HG03565 (cell line): ENCODE measurements at regions not wholly inside any gene's neighbourhood (a gene's known extent, or its start where the extent isn't known, plus 50 kb on each side); places are given as distances from the start of the nearest gene placed in this dataset.
"Not testable (repeated sequence)": the region's sequence is repeated elsewhere in the genome, so short reads cannot be mapped to it uniquely, and the experiment has no call there.

Experiments
- ATAC-seq: cut with Tn5 transposase; IDR thresholded peaks from one replicate; pipeline ENCODE4 v1.9.1; 2021; ENCODE audit warnings: mild to moderate bottlenecking, moderate library complexity; ENCODE audit not compliant: unreplicated experiment

GRCh38 chr4:106603471-106603870 lies 234.9 kb upstream of the GIMD1 start:
- ATAC-seq = no peak

- ATAC-seq = no peak
Observed at GRCh38 chr4:106602711-106603110, 234.1 kb upstream of the GIMD1 start.

- no peak for ATAC-seq
Observed at GRCh38 chr4:106601519-106601918, 232.9 kb upstream of the GIMD1 start.

GRCh38 chr4:106595906-106596305 lies 227.3 kb upstream of the GIMD1 start:
- ATAC-seq = no peak

- no peak for ATAC-seq
Observed at GRCh38 chr4:106594291-106594952, 225.8 kb upstream of the GIMD1 start.

GRCh38 chr4:106588891-106589290 lies 220.3 kb upstream of the GIMD1 start:
- ATAC-seq = no peak

GRCh38 chr4:106587558-106587957 lies 219.0 kb upstream of the GIMD1 start:
- no peak for ATAC-seq

GRCh38 chr4:106585915-106586349 lies 217.4 kb upstream of the GIMD1 start:
- ATAC-seq = no peak

GRCh38 chr4:106584337-106584989 lies 215.9 kb upstream of the GIMD1 start:
- no peak for ATAC-seq

- no peak for ATAC-seq
Observed at GRCh38 chr4:106583567-106583966, 215.0 kb upstream of the GIMD1 start.

GRCh38 chr4:106583108-106583507 lies 214.5 kb upstream of the GIMD1 start:
- ATAC-seq = no peak

- ATAC-seq = no peak
Observed at GRCh38 chr4:106582103-106582502, 213.5 kb upstream of the GIMD1 start.

- ATAC-seq = no peak
Observed at GRCh38 chr4:106579236-106579635, 210.7 kb upstream of the GIMD1 start.

- ATAC-seq = no peak
Observed at GRCh38 chr4:106569146-106570031, 200.8 kb upstream of the GIMD1 start.

- no peak for ATAC-seq
Observed at GRCh38 chr4:106565727-106566126, 197.1 kb upstream of the GIMD1 start.

- ATAC-seq = not testable (repeated sequence)
Observed at GRCh38 chr4:106563637-106564036, 195.1 kb upstream of the GIMD1 start.

GRCh38 chr4:106551724-106552123 lies 183.1 kb upstream of the GIMD1 start:
- ATAC-seq = no peak

- no peak for ATAC-seq
Observed at GRCh38 chr4:106548446-106549044, 180.0 kb upstream of the GIMD1 start.

GRCh38 chr4:106546370-106546769 lies 177.8 kb upstream of the GIMD1 start:
- ATAC-seq = no peak

GRCh38 chr4:106542609-106543008 lies 174.0 kb upstream of the GIMD1 start:
- ATAC-seq = not testable (repeated sequence)

- no peak for ATAC-seq
Observed at GRCh38 chr4:106541253-106541652, 172.7 kb upstream of the GIMD1 start.
